Posterior cingulate gyrus (tissue), 11 donors: ENCODE measurements at regions not wholly inside any gene's neighbourhood (a gene's known extent, or its start where the extent isn't known, plus 50 kb on each side); places are given as distances from the start of the nearest gene placed in this dataset.
"Not testable (repeated sequence)": the region's sequence is repeated elsewhere in the genome, so short reads cannot be mapped to it uniquely, and the experiment has no call there.

Experiments
- DNase-seq, 10 donors: peaks; one replicate each; pipeline versions ENCODE4 v3.0.0 to v3.0.0-alpha.2; 2020 to 2021; ENCODE audit warnings: mixed read lengths in 3 of 10
- intact Hi-C: fragments of 100-400 bp; cut with DNase I; formaldehyde crosslinking; loops from one replicate; pipeline ENCODE4 v1.15.1; 2023

DNA sequence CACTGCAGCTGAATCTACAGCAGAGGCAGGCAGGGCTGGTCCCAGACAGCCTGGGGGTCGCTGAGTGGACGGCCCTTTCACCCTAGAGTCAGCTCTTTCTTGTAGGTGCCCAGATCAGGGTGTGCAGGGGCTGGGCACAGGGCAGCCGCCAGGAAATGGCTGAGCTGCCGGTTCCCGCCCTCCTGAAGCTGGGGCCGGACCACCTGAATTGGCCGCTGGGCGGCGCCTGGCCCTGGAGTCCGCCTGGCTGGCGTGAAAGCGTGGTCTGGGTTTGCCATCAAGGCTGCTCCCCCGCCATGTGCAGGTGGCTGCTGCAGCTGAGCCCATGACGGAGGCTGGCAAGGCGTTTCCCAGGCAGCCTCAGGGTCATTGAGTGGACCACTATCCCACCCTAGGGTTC is 85.7 kb downstream of the POTEM start:
- intact Hi-C loops = not testable (repeated sequence)

DNA sequence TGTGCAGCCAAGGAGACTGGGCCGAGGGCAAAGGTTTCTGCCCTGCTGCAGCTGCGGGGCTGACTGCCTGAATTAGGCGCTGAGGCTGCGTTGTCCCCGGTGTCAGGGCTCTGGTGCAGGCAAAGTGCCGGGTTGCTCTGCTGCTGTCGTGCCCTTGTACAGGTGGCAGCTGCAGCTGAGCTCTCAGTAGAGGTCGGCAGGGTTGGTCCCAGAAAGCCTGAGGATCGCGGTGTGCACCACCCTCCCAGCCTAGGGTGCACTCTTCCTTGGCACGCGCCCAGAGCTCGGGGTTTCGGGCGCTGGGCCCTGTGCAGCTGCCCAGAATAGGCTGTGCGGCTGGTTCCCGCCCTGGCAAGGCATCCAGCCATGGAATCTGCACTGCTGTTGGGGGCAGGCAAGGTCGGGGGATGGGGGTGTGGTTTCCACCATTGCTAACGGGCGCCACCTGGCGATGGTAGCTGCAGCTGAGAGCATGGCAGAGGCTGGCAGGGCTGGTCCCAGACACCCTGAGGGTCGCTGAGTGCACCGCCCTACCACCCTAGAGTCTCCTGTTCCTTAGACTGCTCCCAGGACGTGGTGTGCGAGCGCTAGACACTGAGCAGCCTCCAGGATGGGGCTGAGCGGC is 86.3 kb downstream of the POTEM start:
- intact Hi-C loops, DNase-seq: not testable (repeated sequence)

More for the DNA sequence above, 85.7 kb downstream of the POTEM start:
- DNase-seq = not testable (repeated sequence)

DNA sequence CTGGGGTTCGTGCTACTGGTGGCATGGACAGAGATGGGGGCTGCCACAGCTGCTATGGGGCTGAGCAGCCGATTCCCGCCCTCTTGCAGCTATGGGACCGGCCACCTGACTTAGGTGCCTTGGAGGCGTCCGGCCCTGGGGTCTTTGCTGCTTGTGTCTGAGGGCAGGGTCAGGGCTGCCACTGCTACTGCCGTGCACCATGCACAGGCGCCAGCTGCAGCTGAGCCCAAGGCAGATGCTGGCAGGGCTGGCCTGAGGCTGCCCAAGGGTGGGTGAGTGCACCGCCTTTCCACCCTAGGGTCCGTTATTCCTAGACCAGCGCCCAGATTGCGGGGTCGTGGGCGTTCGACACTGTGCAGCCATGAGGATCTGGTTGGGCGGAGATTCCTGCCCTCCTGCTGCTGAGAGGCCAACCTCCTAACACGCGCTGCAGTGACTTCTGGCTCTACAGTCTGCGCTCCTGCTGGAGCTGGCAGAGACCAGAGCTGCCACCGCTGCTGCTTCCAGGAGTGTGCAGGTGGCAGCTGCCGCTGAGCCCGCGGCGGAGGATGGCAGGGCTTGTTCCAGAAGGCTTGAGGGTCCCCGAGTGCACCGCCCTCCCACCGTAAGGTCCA is 87.0 kb downstream of the POTEM start:
- intact Hi-C loops, DNase-seq: not testable (repeated sequence)

DNA sequence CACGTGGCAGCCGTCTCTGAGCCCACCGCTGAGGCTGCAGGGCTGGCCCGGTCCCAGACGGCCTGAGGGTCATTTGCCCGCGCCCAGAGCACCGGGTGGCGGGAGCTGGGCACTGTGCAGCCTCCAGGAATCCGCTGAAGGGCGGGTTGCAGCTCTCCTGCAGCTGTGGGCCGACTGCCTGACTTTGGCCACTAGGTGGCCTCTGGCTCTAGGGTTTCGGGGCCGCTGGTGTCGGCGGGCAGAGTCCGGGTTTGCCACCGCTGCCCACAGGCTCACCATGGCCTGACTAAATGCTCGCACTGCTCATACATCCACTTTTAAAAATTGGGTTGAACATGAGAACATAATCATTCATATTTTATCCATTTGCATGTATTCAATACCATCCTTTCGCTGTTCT is 87.7 kb downstream of the POTEM start:
- intact Hi-C loops = not testable (repeated sequence)

DNA sequence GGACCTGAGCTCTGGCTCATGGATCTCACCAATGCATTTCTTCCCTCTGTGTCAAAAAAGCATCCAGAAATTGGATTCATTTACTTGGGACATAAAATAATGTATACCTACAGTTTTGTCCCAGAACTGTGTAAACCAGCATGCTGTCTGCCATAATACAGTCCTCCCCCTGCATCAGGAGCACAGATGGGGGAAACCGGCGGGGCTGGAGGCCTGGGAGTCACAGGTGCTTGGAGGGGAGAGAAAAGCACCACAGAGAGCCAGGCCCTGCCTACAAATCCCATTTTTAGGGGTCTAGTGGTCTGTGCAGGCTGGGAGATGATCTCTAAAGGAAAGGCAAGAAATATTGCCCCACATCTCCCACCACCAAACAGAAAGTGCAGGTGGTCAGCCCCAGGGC is 91.8 kb downstream of the POTEM start:
- intact Hi-C loops = not testable (repeated sequence)
- peak in 3 of 10 donors; percentile 40 to 86 (median 42) for DNase-seq

More for the DNA sequence above, 87.7 kb downstream of the POTEM start:
- not testable (repeated sequence) for DNase-seq

DNA sequence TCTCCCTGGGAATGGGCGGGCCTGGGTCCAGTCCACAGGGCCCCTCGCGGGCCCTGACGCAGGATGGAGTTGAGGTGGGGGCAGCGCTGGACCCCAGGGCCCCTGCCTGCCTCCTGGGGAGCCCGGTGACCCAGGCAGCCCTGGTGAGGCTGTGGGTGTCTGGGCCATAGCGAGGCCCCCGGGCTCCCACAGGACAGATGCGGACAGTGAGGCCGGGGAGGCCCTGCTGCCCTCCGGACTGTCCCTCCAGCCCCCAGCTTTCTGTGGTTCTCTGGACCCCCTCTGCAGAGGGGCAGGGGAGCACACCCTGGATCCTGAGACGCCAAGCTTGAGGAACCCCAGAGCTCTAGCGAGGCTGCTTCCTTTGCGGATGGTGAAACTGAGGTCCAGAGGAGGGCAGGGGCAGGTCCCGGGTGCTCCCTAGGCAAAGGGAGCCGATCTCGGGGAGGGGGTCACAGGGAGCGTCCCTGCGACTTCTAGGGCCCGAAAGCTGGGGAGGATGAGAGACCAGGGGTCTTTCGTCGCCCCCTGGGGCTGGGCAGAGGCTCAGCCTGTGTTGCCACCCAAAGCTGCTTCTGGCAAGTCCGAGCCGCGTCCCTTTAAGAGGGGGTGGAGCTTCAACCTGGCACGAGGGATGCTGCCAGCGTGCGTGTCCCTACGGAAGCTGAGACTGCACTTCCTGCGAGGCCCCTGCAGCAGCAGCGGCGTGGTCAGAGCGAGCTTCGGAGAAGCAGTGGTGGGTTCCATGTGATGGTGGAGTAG is 94.6 kb downstream of the POTEM start:
- intact Hi-C loops, DNase-seq: not testable (repeated sequence)

DNA sequence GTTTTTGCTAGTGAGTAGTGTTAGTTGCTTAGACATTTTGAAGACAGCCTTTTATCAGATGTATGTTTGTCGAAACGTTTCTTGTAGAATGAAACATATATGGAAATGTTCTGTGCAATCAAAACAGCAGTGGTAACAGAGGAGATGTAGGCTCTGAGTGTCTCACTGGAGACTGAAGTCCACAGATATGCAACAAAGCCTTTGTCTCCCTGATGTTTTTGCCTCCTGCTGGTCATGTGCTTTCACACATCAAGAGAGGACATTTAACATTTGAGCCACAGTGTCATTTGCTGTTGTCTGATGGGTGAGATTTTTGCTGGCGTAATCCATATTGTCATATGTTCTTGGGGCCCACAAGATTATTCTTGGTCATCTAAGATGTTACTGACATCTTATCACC is 101.7 kb downstream of the POTEM start:
- intact Hi-C loops, DNase-seq: not testable (repeated sequence)

DNA sequence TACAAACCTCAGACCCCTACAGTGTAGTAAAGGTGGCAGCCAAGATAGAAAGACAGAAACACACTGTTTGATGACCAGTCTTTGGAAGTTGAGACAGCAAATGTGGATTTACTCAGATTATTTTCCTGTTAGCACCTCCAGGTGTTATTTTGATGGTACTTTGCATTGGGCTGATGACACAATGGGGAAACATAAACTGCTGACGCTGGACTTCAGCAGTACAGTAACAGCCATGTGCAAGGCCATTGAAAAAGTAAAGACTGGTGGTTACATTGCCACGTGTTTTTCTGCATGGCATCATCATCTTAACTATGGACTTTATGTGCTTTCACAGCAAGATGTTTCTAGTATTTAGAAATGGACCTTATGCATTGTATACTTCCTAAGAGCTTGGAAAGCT is 105.3 kb downstream of the POTEM start:
- DNase-seq, intact Hi-C loops: not testable (repeated sequence)

DNA sequence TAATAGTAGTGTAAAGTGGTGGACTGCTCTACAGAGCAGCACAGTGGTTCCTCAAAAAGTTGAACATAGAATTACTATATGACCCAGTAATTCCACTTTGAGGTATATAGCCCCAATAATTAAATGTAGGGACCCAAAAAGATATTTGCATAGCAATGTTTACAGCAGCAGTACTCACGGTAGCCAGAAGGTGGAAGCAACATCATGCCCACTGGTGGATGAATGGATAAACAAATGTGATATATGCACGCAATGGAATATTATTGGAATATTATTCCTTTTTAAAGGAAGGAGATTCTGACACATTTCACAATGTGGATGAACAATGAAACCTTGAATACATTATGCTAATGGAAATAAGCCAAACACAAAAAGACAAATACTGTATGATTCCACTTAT is 121.4 kb downstream of the POTEM start:
- intact Hi-C loops = not testable (repeated sequence)
- peak in 1 of 10 donors; percentile 6 for DNase-seq

DNA sequence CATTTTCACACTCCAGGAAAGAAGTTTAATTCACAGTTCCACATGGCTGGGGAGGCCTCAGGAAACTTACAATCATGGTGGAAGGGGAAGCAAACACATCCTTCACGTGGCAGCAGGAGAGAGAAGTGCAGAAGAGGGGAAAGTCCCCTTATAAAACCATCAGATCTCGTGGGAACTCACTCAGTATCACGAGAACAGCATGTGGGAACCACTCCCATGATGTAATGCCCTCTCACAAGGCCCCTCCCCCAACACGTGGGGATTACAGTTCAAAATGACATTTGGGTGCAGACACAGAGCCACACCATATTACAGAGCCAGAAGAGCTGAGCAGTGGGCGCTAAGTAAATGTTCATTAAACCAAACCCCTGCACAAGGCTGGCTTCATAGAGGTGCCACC is 126.0 kb downstream of the POTEM start:
- DNase-seq, intact Hi-C loops: not testable (repeated sequence)

DNA sequence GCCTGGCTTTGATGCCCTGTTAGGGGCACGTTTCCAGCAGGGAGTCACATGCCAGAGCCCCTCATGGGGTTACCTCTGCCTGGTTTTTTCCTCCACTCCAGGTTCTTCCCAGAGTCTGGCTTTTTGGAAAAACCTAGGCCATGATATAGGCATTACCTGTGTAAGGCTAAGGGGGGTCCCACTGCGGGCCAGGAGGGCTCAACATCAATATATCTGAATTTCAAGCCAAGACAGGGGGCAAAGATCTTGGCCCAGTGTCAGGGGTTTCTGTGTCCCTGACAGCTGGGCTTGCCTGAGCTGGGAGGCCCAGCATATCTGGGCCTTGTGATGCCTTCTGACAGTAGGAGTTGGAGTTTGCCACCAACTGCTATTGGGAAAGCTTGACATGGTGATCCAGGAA is 127.5 kb downstream of the POTEM start:
- DNase-seq, intact Hi-C loops: not testable (repeated sequence)

DNA sequence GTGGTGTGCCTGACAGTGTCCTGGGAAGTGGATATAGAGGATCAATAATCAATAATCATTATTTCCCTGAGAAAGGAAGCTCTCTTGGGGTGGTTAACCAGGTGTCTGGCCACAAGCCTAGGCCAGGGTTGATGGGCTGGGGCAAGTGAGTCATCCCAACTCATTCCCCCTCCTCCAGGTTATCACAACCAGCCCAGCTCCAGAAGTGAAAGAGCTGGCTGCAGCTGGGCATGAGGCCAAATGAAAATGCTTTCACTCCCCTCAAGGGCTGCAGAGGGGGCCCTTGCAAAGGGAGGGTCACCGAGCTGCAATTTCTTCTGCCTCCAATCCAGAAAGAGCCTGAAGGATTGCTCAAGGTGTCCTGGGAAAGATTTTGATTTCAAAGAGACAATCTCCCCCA is 127.9 kb downstream of the POTEM start:
- DNase-seq, intact Hi-C loops: not testable (repeated sequence)

DNA sequence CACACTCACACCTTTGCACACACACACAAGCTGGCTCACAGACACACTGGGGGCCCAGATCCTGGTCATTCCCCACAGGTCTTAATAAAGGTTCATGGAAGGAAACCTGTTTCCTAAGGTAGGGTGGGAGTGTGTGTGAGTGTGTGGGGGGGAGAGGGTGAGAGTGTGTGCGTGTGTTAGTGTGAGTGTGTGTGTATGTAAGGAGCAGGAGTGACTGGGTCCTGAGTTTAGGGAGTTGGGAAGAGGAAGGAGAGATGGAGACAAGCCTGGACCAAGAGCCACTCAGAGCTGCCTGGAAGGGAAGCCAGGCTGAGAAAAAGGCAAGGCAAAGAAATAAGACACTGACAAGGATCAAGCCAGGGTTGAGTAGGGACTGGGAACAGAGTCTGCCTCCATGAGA is 129.2 kb downstream of the POTEM start:
- peak in 1 of 10 donors; percentile 40 for DNase-seq
- intact Hi-C loops = not testable (repeated sequence)

DNA sequence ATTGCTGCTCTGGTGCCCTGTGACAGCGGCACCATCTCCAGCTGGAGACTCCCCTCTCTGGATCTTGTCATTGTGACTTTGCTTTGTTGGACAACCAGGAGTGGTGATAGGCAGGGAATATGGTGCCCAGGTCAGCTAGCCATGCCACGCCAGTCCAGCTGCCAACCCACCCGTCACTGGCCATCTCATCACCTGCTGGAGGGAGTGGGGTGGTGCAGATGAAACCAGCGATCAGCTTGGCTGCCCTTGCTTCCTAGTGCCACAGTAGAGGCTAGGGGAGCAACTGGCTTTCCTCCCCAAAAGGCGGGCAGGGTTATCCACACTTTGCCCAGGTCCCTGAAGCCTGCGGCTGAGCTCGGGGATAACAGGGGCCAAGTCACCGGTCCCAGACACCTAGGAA is 129.6 kb downstream of the POTEM start:
- intact Hi-C loops = not testable (repeated sequence)
- peak in 3 of 10 donors; percentile 6 to 89 (median 47) for DNase-seq

DNA sequence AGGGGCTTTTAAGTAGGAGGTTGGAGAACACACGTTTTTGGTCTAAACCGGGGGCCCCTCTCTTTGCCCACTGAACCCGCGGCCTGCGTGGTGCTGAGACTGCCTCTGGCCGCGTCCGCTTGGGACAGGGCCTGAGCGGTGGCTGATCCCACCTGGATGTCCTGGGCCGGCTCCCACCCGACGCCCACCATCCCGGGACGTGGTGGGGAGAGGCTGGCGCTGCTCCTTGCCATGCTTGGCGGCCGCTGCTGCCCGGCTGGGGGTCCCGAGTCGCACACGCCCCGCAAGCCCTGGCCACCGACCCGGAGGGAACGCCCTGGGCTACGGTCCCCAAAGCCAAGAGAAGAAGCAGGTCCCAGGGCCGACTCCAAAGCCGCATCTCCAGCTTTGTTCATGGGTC is 130.1 kb downstream of the POTEM start:
- peak in 5 of 10 donors; percentile 4 to 91 (median 40) for DNase-seq
- intact Hi-C loops = not testable (repeated sequence)

DNA sequence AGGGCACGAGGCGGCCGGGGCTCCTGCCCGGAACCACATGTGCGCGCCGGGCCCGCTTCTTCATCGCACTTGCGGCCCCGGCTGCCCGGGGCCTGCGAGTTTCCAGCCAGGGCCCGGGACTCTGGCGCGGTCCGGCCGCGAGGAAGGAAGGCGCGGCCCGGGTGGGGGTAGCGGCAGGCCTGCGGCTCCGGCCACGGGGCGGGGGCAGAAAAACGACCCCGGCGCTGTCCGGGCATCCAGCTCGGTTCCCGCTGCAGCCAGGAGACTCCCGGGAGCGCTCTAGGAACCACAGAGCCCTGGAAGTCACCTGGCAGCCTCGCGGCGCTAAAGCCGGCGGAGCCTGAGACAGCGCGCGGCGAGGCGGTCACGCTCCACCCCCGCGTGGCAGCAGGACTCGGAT is 130.5 kb downstream of the POTEM start:
- intact Hi-C loops = not testable (repeated sequence)
- DNase-seq = peak in 4 of 10 donors; percentile 3 to 93 (median 36)

DNA sequence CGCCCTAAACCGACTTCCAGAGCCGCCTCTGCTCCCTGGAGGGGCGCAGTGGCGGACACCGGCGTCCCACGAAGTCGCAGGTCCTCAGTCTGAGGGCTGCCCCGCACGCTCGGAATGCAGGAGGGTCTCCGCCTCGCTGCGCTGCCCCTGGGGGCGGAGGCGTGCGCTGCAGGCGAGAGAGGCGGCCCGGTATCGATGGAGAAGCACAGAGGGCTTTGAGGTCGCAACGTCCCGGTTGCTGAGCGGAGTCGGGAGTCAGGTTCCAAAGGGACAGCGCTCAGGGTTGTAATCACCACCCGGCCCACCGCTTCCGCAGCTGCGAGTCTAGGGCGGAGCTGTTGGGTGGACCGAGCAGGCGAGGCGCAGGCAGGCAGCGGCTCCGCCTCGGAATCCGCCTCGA is 131.0 kb downstream of the POTEM start:
- intact Hi-C loops = not testable (repeated sequence)
- DNase-seq = peak in 3 of 10 donors; percentile 24 to 85 (median 46)

DNA sequence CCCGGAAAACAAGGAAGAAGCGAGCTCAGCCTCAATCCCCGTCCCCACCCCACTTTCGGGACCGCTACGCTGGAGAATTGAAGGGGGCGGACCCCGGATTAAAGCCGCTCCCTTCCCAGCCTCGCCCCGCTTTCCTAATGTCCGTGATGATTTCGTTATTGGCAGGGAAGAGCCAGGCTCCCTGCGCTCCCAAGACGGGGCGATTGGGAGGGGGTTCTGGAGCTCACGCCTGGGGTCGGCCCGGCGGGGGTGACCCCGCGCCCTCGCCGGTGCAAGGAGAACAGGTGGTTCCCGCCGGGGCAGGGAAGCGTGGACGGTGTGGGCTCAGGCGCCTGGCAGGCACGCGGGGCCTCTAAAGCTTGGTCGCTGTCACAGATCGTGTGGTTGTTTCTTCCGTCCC is 131.5 kb downstream of the POTEM start:
- DNase-seq = peak in 5 of 10 donors; percentile 6 to 93 (median 46)
- intact Hi-C loops = not testable (repeated sequence)

DNA sequence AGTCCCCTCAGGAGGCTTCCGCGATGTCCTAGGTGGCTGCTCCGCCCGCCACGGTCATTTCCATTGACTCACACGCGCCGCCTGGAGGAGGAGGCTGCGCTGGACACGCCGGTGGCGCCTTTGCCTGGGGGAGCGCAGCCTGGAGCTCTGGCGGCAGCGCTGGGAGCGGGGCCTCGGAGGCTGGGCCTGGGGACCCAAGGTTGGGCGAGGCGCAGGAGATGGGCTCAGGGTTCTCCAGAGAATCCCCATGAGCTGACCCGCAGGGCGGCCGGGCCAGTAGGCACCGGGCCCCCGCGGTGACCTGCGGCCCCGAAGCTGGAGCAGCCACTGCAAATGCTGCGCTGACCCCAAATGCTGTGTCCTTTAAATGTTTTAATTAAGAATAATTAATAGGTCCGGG is 132.1 kb downstream of the POTEM start:
- DNase-seq = peak in 1 of 10 donors; percentile 14
- intact Hi-C loops = not testable (repeated sequence)

DNA sequence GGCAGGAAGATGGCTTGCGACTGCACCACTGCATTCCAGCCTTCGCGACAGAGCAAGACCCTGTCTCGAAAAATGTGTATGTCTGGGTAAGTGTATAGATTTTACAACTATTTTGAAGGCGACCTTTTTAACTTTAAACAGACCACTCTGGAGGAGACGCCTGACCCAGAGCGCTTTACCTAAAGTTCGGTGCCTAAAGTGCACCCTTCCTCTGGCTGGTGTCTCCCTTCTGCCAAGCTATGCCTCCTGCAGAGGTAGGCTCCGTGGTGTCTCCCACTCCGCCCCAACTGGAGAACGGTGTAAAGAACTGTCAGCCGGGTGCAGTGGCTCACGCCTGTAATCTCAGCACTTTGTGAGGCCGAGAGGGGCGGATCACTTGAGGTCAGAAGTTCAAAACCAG is 132.7 kb downstream of the POTEM start:
- peak in 1 of 10 donors; percentile 63 for DNase-seq
- intact Hi-C loops = not testable (repeated sequence)

DNA sequence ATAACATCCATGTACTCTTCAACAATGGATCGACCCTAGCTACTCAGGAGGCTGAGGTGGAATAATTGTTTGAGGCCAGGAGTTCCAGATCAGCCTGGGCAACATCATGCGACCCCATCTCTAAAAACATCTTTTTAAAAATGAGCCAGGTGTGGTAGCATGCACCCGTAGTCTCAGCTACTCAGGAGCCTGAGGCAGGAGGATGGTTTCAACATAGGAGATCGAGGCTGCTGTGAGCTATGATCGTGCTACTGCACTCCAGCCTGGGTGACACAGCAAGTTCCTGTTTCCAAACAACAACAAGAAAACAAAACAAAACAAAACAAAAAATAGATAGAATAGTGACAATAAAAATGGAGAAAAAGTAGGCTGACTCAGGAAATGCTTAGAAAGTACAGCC is 138.3 kb downstream of the POTEM start:
- intact Hi-C loops = not testable (repeated sequence)
- peak in 1 of 10 donors; percentile 41 for DNase-seq
